Nucleus accumbens (tissue), 56 donors: ENCODE measurements at regions not wholly inside any gene's neighbourhood (a gene's known extent, or its start where the extent isn't known, plus 50 kb on each side); places are given as distances from the start of the nearest gene placed in this dataset.
"Not testable (repeated sequence)": the region's sequence is repeated elsewhere in the genome, so short reads cannot be mapped to it uniquely, and the experiment has no call there.

Experiments used
- DNase-seq, 56 donors: peaks; one replicate each; lab custom pipeline; 2025; lab: John Stamatoyannopoulos, UW

DNA sequence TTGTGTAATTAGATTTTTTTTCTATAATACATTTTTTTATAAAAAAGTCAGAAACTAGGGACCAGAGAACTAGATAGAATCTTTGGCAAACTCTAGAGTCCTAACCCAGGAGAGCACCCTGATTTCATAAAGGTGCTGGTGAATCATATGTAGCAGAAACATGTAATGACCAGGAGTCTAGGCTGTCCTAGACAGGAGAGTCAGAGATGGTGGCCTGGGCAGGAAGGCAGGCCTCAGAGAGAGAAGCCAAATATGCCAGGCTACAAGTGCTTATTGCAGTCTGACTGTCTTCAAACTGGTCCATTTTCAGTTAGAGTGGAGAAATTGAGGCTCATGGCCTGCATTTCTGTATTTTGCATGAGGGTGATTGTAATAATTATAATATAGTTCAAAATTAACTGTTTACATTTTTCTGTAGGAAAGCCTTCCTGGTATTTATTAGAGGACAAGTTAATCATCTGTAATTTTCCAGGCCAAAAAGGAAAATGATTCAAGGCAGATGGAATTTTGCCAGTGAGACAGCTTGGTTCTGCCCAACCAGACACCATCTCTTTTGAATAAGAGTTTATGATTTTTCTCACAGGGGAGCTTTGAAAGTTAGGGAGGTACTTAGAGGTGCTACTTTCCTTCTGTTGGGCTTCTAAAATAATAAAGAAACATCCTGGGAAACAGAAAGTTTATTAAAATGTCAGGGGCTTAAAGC is 129.8 kb downstream of the S1PR1 start:
- DNase-seq = no peak

GRCh38 chr1:101367630-101368029 is 130.8 kb downstream of the S1PR1 start:
- no peak for DNase-seq

- DNase-seq = no peak
Observed at GRCh38 chr1:101370488-101370887, 133.7 kb downstream of the S1PR1 start.

DNA sequence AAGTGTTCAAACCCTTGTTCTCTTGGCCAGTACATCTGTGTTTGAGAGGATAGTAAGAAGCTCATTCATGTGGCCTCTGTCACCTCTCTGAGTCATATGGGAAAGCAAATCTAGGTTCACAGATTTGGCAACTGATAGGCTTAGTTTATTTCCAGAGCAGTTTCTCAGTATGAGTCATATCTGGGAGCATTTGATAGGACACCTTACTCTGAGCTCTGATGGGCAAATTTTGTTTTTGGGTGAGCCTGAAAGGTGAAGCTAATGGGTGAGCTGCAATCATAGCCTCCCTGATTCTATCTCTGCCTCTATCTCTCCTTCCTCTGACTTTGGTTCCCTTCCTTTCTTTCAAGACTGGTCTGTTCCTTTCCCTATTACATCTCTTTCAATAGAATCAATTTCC is 134.4 kb downstream of the S1PR1 start:
- DNase-seq = no peak

- no peak for DNase-seq
Observed at GRCh38 chr1:101373570-101373969, 136.8 kb downstream of the S1PR1 start.

- DNase-seq = not testable (repeated sequence)
Observed at GRCh38 chr1:101375448-101375847, 138.6 kb downstream of the S1PR1 start.

GRCh38 chr1:101376121-101377083 is 139.6 kb downstream of the S1PR1 start:
- DNase-seq = no peak

GRCh38 chr1:101377084-101377835 is 140.4 kb downstream of the S1PR1 start:
- no peak for DNase-seq

- no peak for DNase-seq
Observed at GRCh38 chr1:101379037-101379436, 142.2 kb downstream of the S1PR1 start.

- no peak for DNase-seq
Observed at GRCh38 chr1:101379950-101380349, 143.1 kb downstream of the S1PR1 start.

DNA sequence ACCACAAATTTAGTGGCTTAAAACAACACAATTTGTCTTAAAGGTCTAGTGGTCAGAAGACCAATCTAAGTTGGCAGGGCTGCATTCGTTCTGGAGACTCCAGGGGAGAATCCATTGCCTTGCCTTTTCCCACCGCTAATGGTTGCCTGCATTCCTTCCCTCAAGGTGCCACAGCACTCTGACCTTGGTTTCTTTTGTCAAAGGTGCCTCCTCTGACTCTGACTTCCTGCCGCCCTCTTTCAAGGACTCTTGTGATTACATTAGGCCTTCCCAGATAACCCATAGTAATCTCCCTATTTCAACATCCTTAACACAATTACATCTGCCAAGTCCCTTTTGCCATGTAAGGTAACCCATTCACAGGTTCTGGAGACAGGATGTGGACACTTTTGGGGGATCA is 145.3 kb downstream of the S1PR1 start:
- DNase-seq = no peak

DNA sequence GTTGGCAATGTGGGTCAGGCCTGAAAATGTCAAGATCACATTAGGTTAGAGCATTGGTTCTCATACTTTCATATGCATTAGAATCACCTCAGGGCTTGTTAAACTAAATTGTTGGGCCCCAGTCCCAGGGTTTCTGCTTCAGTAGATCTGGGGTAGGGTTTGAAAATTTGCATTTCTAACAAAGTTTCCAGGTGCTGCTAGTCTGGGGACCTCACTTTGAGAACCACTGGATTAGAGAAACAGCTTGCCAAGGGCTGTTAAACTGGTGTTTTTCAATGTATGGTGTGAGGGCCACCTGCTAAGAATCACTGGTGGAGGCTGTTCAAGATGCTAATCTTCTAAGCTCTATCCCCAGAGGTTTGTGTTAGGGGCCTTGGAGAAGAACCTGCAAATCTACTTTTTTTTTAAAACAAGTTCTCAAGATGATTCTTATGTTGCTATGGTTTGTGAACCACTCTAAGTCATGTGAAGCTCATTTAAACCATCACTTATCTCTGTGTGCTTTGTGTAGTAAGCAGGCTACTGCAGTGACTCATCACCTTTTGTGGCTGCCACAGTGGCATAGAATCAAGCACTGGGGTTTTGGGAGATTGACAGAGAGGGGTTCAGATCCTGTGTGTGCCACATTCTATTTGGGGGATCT is 152.2 kb downstream of the S1PR1 start:
- no peak for DNase-seq

DNA sequence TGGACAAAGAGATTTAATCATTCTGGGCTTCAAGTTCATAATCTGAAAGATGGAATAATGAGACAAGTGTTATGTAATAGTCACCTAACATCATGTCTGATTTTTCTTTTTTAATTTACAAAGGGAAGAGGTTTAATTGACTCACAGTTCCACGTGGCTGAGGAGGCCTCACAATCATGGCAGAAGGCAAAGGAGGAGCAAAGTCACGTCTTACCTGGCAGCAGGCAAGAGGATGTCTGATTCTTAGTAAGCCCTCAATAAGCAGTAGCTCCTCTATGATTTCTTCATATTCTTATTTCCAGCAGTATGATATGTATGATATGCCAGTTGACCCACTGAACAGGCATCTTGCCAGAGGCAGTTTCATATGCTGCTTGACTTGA is 152.7 kb downstream of the S1PR1 start:
- no peak for DNase-seq

GRCh38 chr1:101392552-101392951 is 155.7 kb downstream of the S1PR1 start:
- DNase-seq = no peak

- DNase-seq = no peak
Observed at GRCh38 chr1:101394041-101394440, 157.2 kb downstream of the S1PR1 start.

DNA sequence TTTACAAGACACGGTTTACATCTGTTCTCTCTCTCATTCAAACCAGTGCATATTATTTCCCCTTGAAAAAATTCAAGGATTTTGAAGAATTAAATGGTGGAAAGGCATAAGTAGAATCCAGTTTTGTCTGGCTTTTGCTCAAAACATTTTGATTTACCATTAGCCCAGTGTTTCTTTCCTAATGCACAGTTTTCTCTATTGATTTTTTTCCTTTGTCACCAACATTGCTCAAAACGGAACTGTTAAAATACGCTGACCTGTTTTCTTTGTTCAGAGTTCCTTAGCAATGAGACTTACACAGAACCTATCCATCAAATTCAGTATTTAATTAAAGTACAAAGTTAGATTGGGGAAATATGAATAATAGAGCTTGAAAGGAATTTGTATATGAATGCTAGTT is 162.4 kb downstream of the S1PR1 start:
- DNase-seq = no peak

DNA sequence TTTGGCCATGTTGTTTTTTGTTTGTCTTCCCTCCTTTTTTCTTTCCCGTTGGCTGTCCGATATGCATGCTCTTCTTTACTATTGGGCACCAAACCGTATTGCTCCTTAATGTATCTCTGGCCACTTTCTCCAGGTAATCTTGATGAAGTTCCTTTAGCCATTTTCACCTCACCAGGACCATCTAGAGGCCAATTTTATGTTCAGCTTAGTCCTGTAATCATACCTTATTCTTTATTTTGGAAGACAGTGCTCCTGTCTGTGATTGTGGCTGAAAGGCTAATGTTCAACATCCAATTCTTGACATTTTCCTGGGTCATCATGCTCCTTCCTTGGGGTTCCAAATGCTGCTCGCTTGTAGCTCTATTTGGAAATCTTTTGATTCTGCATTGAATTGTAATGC is 169.5 kb downstream of the S1PR1 start:
- DNase-seq = no peak

GRCh38 chr1:101406681-101407080 is 169.9 kb downstream of the S1PR1 start:
- DNase-seq = no peak

GRCh38 chr1:101407505-101408211 is 170.8 kb downstream of the S1PR1 start:
- no peak for DNase-seq
